Body of pancreas (tissue), 4 donors: ENCODE measurements at regions not wholly inside any gene's neighbourhood (a gene's known extent, or its start where the extent isn't known, plus 50 kb on each side); places are given as distances from the start of the nearest gene placed in this dataset.

Experiments used
- CTCF ChIP-seq, 7 experiments: fragments of 450-650 bp in 4 of 7; fragments of 200-600 bp in 3 of 7; sonication (generic) in 3 of 7; IDR thresholded peaks; one replicate each; pipeline ENCODE4 v1.5.1; 2016 to 2019; ENCODE audit warnings: antibody characterized with exemption in 7 of 7
- POLR2A ChIP-seq, 3 donors: fragments of 450-650 bp; IDR thresholded peaks; one replicate each; pipeline ENCODE4 v1.6.1; 2016; ENCODE audit warnings: antibody characterized with exemption in 3 of 3, mild to moderate bottlenecking in 2 of 3

GRCh38 chr4:100795581-100795980, 277.8 kb upstream of the EMCN start:
- TF ChIP-seq CTCF (IDR thresholded peaks at IDR 0.05) (no peak), POLR2A (IDR thresholded peaks at IDR 0.05) (no peak)
